SK-N-SH (cell line): ENCODE measurements at regions not wholly inside any gene's neighbourhood (a gene's known extent, or its start where the extent isn't known, plus 50 kb on each side); places are given as distances from the start of the nearest gene placed in this dataset.
A peak's percentile ranks its signal among the peaks of the same experiment; 100 is the strongest.

Source experiments
- CHD2 ChIP-seq: fragments of 150-350 bp; IDR thresholded peaks from 2 replicates; pipeline ENCODE4 v1.6.1; 2018; ENCODE audit warnings: low read length; ENCODE audit not compliant: partially characterized antibody
- ELF1 ChIP-seq: IDR thresholded peaks from 2 replicates; pipeline ENCODE4 v1.4.0; 2012
- EP300 ChIP-seq, 2 experiments: IDR thresholded peaks; 2 replicates each; pipeline versions ENCODE4 v1.4.0 to v1.6.1; 2012; ENCODE audit warnings: borderline replicate concordance in 1 of 2, low read depth in 1 of 2, low read length in 1 of 2
- EZH2phosphoT487 ChIP-seq: fragments of 200-600 bp; sonication (generic); IDR thresholded peaks from 2 replicates; pipeline ENCODE4 v1.6.1; 2017; ENCODE audit warnings: low read depth, mixed run types, mild to moderate bottlenecking, antibody characterized with exemption, moderate library complexity, borderline replicate concordance
- GABPA ChIP-seq: IDR thresholded peaks from 2 replicates; pipeline ENCODE4 v1.4.0; 2012; ENCODE audit warnings: low read depth, mild to moderate bottlenecking
- JUND ChIP-seq: IDR thresholded peaks from 2 replicates; pipeline ENCODE4 v1.4.0; 2012
- MEF2A ChIP-seq: IDR thresholded peaks from 2 replicates; pipeline ENCODE4 v1.4.0; 2012; ENCODE audit warnings: low read depth, borderline replicate concordance
- MXI1 ChIP-seq: IDR thresholded peaks from 2 replicates; pipeline ENCODE4 v1.6.1; 2012; ENCODE audit warnings: mild to moderate bottlenecking, low read depth, low read length, improper control_type of control experiment
- NFIC ChIP-seq: IDR thresholded peaks from 2 replicates; pipeline ENCODE4 v1.4.0; 2012; ENCODE audit warnings: borderline replicate concordance
- NRF1 ChIP-seq: IDR thresholded peaks from 2 replicates; pipeline ENCODE4 v1.6.1; 2012; ENCODE audit warnings: low read depth, mild to moderate bottlenecking, low read length
- POLR2AphosphoS5 ChIP-seq: IDR thresholded peaks from 2 replicates; pipeline ENCODE4 v1.6.1; 2012; ENCODE audit warnings: low read depth, low read length
- RXRA ChIP-seq: IDR thresholded peaks from 2 replicates; pipeline ENCODE4 v1.4.0; 2012; ENCODE audit warnings: low read depth, mild to moderate bottlenecking, borderline replicate concordance
- SIN3A ChIP-seq: IDR thresholded peaks from 2 replicates; pipeline ENCODE4 v1.6.1; 2012; ENCODE audit warnings: low read depth, mild to moderate bottlenecking, low read length, moderate library complexity, borderline replicate concordance
- SMC3 ChIP-seq: IDR thresholded peaks from 2 replicates; pipeline ENCODE4 v1.6.1; 2012; ENCODE audit warnings: low read depth, low read length, improper control_type of control experiment
- TEAD4 ChIP-seq: IDR thresholded peaks from 2 replicates; pipeline ENCODE4 v1.4.0; 2012; ENCODE audit warnings: mild to moderate bottlenecking, borderline replicate concordance; ENCODE audit not compliant: insufficient read depth
- YY1 ChIP-seq: IDR thresholded peaks from 2 replicates; pipeline ENCODE4 v1.4.0; 2012; ENCODE audit warnings: low read depth, mild to moderate bottlenecking
- TF ChIP-seq, protein P1 (sequence below): fragments of 150-350 bp; IDR thresholded peaks from 2 replicates; pipeline ENCODE4 v1.6.1; 2017; ENCODE audit warnings: antibody characterized with exemption, low read length, low read depth, borderline replicate concordance
- TF ChIP-seq, protein P2 (sequence below): fragments of 200-600 bp; sonication (generic); IDR thresholded peaks from 2 replicates; pipeline ENCODE4 v1.6.1; 2017; ENCODE audit warnings: antibody characterized with exemption, mild to moderate bottlenecking, moderate library complexity
- TF ChIP-seq, protein P3 (sequence below): fragments of 150-350 bp; IDR thresholded peaks from 2 replicates; pipeline ENCODE4 v1.6.1; 2016; ENCODE audit warnings: mild to moderate bottlenecking, low read depth, low read length
- TF ChIP-seq, protein P4 (sequence below): IDR thresholded peaks from 2 replicates; pipeline ENCODE4 v1.6.1; 2012; ENCODE audit warnings: mild to moderate bottlenecking, low read depth, low read length, moderate library complexity
- TF ChIP-seq, protein P5 (sequence below): IDR thresholded peaks from 2 replicates; pipeline ENCODE4 v1.4.0; 2012; ENCODE audit warnings: low read depth

DNA sequence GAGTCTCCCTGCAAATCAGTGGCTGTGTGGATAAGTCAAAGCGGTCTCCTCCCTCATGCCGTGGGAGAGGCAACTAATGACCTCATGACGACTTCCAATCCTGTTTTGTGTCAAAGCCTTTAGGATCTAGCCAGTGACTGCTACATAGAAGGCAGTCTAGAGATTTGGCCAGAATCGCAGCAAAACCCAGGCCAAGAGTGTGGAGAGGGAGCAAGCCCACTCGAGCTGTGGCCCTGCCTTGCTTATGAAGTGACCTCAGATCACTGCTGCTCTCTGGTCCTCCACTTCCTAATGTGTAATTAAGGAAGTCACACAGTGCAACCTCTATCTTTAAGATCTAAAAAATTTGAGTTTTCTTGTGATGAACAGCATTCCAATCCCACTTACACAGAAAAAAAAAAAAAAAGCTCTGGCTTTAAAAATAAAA lies 296.7 kb upstream of the KLF6 start (continued):
- TF ChIP-seq MEF2A (no peak), SIN3A (no peak), YY1 (no peak), SMC3 (no peak), RXRA (peak; percentile 74), ELF1 (no peak), POLR2AphosphoS5 (no peak), NFIC (peak; percentile 34; the same call in 1 of the 2 replicates), NRF1 (no peak), GABPA (no peak), EP300 (IDR thresholded peaks at IDR 0.05; ENCODE audit: borderline replicate concordance in 1 of 2, low read depth in 1 of 2, low read length in 1 of 2) (peak in 1 of 2 experiments; percentile 63; a peak in 2 of 4 replicates), CHD2 (no peak), EZH2phosphoT487 (no peak), TEAD4 (peak; percentile 57; the same call in 1 of the 2 replicates), JUND (peak; percentile 56), MXI1 (no peak)
- TF ChIP-seq, protein P1, sequence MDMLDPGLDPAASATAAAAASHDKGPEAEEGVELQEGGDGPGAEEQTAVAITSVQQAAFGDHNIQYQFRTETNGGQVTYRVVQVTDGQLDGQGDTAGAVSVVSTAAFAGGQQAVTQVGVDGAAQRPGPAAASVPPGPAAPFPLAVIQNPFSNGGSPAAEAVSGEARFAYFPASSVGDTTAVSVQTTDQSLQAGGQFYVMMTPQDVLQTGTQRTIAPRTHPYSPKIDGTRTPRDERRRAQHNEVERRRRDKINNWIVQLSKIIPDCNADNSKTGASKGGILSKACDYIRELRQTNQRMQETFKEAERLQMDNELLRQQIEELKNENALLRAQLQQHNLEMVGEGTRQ: no peak
- TF ChIP-seq, protein P2, sequence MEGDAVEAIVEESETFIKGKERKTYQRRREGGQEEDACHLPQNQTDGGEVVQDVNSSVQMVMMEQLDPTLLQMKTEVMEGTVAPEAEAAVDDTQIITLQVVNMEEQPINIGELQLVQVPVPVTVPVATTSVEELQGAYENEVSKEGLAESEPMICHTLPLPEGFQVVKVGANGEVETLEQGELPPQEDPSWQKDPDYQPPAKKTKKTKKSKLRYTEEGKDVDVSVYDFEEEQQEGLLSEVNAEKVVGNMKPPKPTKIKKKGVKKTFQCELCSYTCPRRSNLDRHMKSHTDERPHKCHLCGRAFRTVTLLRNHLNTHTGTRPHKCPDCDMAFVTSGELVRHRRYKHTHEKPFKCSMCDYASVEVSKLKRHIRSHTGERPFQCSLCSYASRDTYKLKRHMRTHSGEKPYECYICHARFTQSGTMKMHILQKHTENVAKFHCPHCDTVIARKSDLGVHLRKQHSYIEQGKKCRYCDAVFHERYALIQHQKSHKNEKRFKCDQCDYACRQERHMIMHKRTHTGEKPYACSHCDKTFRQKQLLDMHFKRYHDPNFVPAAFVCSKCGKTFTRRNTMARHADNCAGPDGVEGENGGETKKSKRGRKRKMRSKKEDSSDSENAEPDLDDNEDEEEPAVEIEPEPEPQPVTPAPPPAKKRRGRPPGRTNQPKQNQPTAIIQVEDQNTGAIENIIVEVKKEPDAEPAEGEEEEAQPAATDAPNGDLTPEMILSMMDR: no peak
- TF ChIP-seq, protein P3, sequence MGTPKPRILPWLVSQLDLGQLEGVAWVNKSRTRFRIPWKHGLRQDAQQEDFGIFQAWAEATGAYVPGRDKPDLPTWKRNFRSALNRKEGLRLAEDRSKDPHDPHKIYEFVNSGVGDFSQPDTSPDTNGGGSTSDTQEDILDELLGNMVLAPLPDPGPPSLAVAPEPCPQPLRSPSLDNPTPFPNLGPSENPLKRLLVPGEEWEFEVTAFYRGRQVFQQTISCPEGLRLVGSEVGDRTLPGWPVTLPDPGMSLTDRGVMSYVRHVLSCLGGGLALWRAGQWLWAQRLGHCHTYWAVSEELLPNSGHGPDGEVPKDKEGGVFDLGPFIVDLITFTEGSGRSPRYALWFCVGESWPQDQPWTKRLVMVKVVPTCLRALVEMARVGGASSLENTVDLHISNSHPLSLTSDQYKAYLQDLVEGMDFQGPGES: no peak
- TF ChIP-seq, protein P4, sequence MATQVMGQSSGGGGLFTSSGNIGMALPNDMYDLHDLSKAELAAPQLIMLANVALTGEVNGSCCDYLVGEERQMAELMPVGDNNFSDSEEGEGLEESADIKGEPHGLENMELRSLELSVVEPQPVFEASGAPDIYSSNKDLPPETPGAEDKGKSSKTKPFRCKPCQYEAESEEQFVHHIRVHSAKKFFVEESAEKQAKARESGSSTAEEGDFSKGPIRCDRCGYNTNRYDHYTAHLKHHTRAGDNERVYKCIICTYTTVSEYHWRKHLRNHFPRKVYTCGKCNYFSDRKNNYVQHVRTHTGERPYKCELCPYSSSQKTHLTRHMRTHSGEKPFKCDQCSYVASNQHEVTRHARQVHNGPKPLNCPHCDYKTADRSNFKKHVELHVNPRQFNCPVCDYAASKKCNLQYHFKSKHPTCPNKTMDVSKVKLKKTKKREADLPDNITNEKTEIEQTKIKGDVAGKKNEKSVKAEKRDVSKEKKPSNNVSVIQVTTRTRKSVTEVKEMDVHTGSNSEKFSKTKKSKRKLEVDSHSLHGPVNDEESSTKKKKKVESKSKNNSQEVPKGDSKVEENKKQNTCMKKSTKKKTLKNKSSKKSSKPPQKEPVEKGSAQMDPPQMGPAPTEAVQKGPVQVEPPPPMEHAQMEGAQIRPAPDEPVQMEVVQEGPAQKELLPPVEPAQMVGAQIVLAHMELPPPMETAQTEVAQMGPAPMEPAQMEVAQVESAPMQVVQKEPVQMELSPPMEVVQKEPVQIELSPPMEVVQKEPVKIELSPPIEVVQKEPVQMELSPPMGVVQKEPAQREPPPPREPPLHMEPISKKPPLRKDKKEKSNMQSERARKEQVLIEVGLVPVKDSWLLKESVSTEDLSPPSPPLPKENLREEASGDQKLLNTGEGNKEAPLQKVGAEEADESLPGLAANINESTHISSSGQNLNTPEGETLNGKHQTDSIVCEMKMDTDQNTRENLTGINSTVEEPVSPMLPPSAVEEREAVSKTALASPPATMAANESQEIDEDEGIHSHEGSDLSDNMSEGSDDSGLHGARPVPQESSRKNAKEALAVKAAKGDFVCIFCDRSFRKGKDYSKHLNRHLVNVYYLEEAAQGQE: no peak
- TF ChIP-seq, protein P5, sequence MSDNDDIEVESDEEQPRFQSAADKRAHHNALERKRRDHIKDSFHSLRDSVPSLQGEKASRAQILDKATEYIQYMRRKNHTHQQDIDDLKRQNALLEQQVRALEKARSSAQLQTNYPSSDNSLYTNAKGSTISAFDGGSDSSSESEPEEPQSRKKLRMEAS: 0 out of 2 replicates have a peak, but pooled peaks have one; percentile 32
